Mucosa of descending colon (tissue), 3 donors: ENCODE measurements at regions not wholly inside any gene's neighbourhood (a gene's known extent, or its start where the extent isn't known, plus 50 kb on each side); places are given as distances from the start of the nearest gene placed in this dataset.
A peak's percentile ranks its signal among the peaks of the same experiment; 100 is the strongest.
"Not testable (repeated sequence)": the region's sequence is repeated elsewhere in the genome, so short reads cannot be mapped to it uniquely, and the experiment has no call there.

Experiments
- ATAC-seq: fragments of 200-7000 bp; cut with Tn5 transposase; one replicate; pipeline ENCODE4 v1.9.1; 2020; ENCODE audit warnings: mild to moderate bottlenecking, moderate library complexity
- DNase-seq, 3 donors: peaks; one replicate each; pipeline ENCODE4 v3.0.0-alpha.2; 2020
- H3K36me3 ChIP-seq: fragments of 200-600 bp; one replicate; pipeline ENCODE4 v1.8.0; 2021; ENCODE audit warnings: low read depth, mild to moderate bottlenecking
- H3K4me1 ChIP-seq: fragments of 200-600 bp; one replicate; pipeline ENCODE4 v1.8.0; 2021; ENCODE audit warnings: low read depth, mild to moderate bottlenecking
- H3K4me3 ChIP-seq: fragments of 200-600 bp; one replicate; pipeline ENCODE4 v1.8.0; 2021; ENCODE audit warnings: mild to moderate bottlenecking
- H3K9me3 ChIP-seq: fragments of 200-600 bp; one replicate; pipeline ENCODE4 v1.8.0; 2021; ENCODE audit warnings: mild to moderate bottlenecking
- intact Hi-C, 2 donors: fragments of 100-400 bp; cut with DNase I in 1 of 2; cut with micrococcal nuclease in 1 of 2; formaldehyde crosslinking; loops; one replicate each; pipeline versions ENCODE4 v1.11.0 to v1.11.1; 2022; cut with DNase I, micrococcal nuclease
- TF ChIP-seq, protein P1 (sequence below): fragments of 200-600 bp; IDR thresholded peaks from one replicate; pipeline ENCODE4 v1.8.0; 2022; ENCODE audit warnings: antibody characterized with exemption, mild to moderate bottlenecking
- donor health status: DM: no; HTN: no; CAD: no; lungs with moderate emphysema.
- donor health status: DM: no; HTN: no; CAD: no.
- donor health status: DM: no; HTN: yes; CAD: no.

DNA sequence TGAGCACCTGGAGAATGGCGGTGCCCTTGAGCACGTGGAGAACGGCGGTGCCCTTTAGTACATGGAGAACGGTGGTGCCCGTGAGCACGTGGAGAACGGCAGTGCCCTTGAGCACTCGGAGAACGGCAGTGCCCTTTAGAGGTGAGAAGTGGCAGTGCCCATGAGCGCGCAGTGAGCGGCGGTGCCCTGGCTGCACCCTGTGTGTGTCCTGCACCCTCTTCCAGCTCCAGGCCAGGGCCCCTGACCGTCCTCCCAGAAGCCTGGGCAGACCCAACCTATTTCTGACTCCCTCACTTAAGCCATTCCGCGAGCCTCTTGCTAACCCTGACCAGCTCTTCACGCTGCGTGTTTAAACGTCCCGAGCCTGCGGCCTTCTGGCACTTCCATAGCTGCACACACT is 151.3 kb downstream of the DLL1 start:
- no peak for ATAC-seq
- H3K4me3 ChIP-seq: no peak overlapping the region
- DNase-seq: no peak

GRCh38 chr6:170139046-170139445 is 151.8 kb downstream of the DLL1 start:
- DNase-seq, ATAC-seq, H3K36me3 ChIP-seq: not testable (repeated sequence)

More for the DNA sequence above, 151.3 kb downstream of the DLL1 start:
- Histone ChIP-seq H3K9me3 (peaks cover 6% of the 10 kb centered on the region), H3K36me3 (no peaks in the 10 kb centered on the region), H3K4me1 (no peaks in the 10 kb centered on the region)
- intact Hi-C loops: no loop called here
- TF ChIP-seq, protein P1, sequence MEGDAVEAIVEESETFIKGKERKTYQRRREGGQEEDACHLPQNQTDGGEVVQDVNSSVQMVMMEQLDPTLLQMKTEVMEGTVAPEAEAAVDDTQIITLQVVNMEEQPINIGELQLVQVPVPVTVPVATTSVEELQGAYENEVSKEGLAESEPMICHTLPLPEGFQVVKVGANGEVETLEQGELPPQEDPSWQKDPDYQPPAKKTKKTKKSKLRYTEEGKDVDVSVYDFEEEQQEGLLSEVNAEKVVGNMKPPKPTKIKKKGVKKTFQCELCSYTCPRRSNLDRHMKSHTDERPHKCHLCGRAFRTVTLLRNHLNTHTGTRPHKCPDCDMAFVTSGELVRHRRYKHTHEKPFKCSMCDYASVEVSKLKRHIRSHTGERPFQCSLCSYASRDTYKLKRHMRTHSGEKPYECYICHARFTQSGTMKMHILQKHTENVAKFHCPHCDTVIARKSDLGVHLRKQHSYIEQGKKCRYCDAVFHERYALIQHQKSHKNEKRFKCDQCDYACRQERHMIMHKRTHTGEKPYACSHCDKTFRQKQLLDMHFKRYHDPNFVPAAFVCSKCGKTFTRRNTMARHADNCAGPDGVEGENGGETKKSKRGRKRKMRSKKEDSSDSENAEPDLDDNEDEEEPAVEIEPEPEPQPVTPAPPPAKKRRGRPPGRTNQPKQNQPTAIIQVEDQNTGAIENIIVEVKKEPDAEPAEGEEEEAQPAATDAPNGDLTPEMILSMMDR: no peak

DNA sequence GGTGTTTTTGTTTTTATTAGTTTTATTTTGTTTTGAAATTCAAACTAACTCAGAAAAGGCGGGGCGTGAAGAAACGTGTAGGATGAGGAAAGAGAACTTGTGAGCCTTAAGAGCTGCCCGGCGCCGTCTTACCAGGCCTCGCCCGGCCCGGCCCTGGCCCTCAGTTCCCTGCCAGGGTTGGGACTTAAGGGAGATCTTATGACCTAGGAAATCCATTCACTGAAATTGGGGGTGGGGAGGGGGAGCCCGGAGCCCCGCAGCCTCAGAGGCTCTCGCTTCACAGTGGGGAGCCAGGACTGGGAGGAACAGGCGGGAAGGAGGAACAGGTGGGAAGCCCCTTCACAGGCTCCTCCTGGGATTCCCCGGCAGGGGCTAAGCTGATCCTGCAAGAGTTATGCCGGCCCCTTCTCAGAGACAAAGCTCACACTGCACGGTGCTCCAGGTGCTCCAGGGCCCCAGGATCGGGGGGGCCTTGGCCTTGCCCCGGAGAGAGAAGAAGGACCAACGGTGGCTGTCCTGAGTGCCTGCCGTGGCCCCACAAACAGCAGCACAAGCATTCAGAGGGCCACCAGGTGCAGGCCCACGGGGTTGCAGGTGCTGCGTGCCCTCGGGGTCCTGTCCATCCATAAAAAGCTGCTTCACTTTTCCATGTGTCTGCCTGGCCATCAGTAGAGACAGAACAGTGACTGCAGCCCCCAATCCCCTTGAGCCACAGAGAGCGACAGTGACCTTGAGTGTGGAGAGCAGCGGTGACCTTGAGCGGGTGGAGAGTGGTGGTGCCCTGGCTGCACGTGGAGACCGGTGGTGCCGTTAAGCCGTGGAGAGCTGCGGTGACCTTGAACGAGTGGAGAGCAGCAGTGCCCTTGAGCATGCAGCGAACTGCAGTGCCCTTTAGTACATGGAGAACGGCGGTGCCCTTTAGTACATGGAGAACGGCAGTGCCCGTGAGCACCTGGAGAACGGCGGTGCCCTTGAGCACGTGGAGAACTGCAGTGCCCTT is 152.7 kb downstream of the DLL1 start:
- no peaks in the 10 kb centered on the region for H3K36me3 ChIP-seq
- TF ChIP-seq, protein P1: no peak
- intact Hi-C loops: no loop called here
- DNase-seq: no peak
- H3K4me1 ChIP-seq: no peaks in the 10 kb centered on the region
- no peak overlapping the region for H3K4me3 ChIP-seq
- no peaks in the 10 kb centered on the region for H3K9me3 ChIP-seq
- ATAC-seq: no peak

More at GRCh38 chr6:170139046-170139445, 151.8 kb downstream of the DLL1 start:
- H3K4me3 ChIP-seq, intact Hi-C loops, H3K4me1 ChIP-seq, H3K9me3 ChIP-seq: not testable (repeated sequence)

- no peak overlapping the region for H3K4me3 ChIP-seq
- no peaks in the 10 kb centered on the region for H3K4me1 ChIP-seq
- no peaks in the 10 kb centered on the region for H3K36me3 ChIP-seq
- TF ChIP-seq, protein P1: no peak
- ATAC-seq: peak; percentile 22
- no peaks in the 10 kb centered on the region for H3K9me3 ChIP-seq
- intact Hi-C loops: no loop called here
- no peak for DNase-seq
These were observed 153.5 kb downstream of the DLL1 start for GRCh38 chr6:170137176-170137891.

DNA sequence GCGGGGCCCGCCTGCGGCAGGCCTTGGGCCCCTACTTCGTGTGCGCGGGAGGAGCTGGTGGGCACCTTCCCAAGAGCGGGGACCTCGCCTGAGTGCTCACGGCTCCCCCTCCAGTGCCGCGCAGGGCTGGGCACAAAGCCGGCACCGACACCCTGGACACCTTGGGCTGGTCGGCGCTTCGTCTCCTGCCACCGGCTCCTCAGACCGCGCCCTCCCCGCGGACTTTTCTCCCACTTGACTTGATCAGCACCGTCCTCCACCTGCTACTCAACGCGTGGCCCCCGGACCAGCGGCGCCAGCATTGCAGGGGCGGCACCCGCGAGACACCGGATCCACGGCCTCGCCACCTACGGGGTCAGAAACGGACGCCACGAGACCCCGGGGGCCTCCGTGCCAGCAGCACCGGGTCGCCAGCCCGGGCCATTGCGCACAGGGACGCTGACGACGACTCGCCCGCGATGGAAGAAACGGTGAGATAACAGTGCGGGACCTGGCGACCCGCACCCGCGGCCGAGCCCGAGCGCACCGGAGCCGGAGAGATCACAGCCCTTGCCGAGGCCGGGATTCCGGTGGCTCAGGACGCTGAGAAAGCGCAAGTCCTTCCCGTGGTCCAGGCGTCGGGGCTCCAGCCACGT is 154.2 kb downstream of the DLL1 start:
- no peaks in the 10 kb centered on the region for H3K36me3 ChIP-seq
- ATAC-seq (no peak), DNase-seq (no peak)
- TF ChIP-seq, protein P1: no peak
- H3K4me3 ChIP-seq: no peak overlapping the region
- H3K9me3 ChIP-seq: no peaks in the 10 kb centered on the region
- H3K4me1 ChIP-seq: no peaks in the 10 kb centered on the region
- intact Hi-C loops: no loop called here
